ENCODE measurements at regions not wholly inside any gene's neighbourhood (a gene's known extent, or its start where the extent isn't known, plus 50 kb on each side); places are given as distances from the start of the nearest gene placed in this dataset.

DNA sequence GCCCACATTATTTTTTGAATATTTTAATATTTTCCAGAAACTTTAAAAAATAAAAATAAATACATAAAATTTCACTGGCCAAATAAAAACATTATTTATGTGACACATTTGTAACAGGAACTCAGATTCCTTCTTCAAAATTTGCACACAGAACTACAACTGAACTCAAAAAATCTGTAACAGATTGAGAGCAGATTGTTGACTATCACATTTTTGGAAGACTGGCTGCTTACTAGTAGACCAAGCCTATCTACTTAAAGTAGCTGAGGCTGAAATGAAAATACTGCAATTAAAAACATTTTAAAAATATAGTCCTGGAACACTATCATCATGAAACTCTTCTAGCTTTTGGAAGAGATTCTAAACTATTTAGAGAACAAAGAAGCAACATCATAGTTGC lies 203.9 kb downstream of the SH3BGRL start:
- no peak for TF ChIP-seq EZH2 (IDR thresholded peaks at IDR 0.05; ENCODE audit: borderline replicate concordance, low read length)
- TF ChIP-seq, protein P1, sequence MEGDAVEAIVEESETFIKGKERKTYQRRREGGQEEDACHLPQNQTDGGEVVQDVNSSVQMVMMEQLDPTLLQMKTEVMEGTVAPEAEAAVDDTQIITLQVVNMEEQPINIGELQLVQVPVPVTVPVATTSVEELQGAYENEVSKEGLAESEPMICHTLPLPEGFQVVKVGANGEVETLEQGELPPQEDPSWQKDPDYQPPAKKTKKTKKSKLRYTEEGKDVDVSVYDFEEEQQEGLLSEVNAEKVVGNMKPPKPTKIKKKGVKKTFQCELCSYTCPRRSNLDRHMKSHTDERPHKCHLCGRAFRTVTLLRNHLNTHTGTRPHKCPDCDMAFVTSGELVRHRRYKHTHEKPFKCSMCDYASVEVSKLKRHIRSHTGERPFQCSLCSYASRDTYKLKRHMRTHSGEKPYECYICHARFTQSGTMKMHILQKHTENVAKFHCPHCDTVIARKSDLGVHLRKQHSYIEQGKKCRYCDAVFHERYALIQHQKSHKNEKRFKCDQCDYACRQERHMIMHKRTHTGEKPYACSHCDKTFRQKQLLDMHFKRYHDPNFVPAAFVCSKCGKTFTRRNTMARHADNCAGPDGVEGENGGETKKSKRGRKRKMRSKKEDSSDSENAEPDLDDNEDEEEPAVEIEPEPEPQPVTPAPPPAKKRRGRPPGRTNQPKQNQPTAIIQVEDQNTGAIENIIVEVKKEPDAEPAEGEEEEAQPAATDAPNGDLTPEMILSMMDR (IDR thresholded peaks at IDR 0.05; ENCODE audit: low read length), result no peak
